ENCODE measurements at regions not wholly inside any gene's neighbourhood (a gene's known extent, or its start where the extent isn't known, plus 50 kb on each side); places are given as distances from the start of the nearest gene placed in this dataset.
"Not testable (repeated sequence)": the region's sequence is repeated elsewhere in the genome, so short reads cannot be mapped to it uniquely, and the experiment has no call there.

- no peak for DNase-seq (ENCODE audit: low read depth)
Measured at GRCh38 chr14:76699939-76700590, 61.2 kb upstream of the VASH1 start.

DNA sequence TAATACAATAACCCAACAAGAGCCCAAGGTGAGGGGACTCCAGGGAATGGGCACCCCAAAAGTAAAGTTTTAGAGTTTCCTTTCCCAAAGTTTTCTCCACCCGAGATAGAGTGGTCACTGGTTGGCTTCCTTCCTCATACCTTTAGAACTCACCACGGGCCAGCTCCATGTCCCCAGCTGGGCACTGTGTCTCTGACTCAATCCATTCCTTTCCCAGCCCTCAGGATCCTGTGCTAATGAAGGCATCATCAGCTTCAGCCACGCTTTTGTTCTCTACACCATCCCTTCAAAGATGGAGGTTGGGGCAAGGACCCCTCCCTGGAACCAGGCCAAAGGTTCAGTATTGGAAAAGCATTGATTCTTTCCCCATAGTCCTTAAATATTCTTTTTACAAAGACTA is 59.8 kb upstream of the VASH1 start:
- DNase-seq (ENCODE audit: low read depth), result no peak

DNA sequence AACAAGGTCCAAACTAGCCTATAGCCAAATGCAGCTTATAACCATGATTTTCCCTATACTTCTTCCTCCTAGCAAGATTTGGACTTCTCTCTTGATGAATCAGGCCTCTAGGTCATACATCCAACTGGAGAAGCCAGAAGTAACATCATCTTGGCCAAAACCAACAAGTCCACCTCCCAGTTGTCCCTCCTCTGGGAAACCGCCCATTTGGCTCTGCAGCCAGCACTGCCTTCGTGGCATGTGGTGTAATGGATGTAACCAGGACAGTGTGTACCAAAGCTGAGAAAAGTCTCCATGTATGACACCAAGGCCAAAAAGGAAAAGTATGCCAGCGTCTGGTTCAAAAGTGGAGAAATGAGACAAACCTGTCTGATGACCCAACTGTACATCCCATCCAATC is 59.3 kb upstream of the VASH1 start:
- DNase-seq (ENCODE audit: low read depth), result peak; percentile 83

- no peak for DNase-seq (ENCODE audit: low read depth)
Measured at GRCh38 chr14:76705214-76705613, 56.1 kb upstream of the VASH1 start.

DNA sequence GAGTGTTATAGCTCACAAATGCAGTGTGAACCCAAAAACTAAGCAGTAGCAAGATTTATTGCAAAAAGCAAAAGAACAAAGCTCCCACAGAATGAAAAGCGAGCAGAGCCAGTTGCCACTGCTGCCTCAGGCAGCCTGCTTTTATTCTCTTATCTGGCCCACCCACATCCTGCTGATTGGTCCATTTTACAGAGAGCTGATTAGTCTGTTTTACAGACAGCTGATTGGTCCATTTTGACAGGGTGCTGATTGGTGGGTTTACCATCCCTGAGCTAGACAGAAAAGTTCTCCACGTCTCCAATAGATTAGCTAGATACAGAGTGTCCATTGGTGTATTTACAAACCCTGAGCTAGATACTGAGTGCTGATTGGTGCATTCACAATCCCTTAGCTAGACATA is 55.1 kb upstream of the VASH1 start:
- not testable (repeated sequence) for DNase-seq (ENCODE audit: low read depth)

DNA sequence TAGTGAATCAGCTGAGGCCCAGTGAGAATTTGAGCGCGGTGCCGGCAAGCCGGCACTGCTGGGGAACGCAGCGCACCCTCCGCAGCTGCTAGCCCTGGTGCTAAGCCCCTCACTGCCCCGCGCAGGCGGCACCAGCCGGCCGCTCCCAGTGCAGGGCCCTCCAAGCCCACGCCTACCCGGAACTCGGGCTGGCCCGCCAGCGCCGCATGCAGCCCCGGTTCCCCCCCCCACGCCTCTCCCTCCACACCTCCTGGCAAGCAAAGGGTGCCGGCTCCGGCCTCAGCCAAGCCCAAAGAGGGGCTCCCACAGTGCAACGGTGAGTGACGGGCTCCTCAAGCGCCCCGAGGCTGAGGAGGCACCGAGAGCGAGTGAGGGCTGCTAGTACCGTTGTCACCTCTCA is 54.5 kb upstream of the VASH1 start:
- no peak for DNase-seq (ENCODE audit: low read depth)

GRCh38 chr14:76708028-76708427 is 53.2 kb upstream of the VASH1 start:
- DNase-seq (ENCODE audit: low read depth), result no peak

GRCh38 chr14:76708771-76709170 is 52.5 kb upstream of the VASH1 start:
- DNase-seq (ENCODE audit: low read depth), result no peak

DNA sequence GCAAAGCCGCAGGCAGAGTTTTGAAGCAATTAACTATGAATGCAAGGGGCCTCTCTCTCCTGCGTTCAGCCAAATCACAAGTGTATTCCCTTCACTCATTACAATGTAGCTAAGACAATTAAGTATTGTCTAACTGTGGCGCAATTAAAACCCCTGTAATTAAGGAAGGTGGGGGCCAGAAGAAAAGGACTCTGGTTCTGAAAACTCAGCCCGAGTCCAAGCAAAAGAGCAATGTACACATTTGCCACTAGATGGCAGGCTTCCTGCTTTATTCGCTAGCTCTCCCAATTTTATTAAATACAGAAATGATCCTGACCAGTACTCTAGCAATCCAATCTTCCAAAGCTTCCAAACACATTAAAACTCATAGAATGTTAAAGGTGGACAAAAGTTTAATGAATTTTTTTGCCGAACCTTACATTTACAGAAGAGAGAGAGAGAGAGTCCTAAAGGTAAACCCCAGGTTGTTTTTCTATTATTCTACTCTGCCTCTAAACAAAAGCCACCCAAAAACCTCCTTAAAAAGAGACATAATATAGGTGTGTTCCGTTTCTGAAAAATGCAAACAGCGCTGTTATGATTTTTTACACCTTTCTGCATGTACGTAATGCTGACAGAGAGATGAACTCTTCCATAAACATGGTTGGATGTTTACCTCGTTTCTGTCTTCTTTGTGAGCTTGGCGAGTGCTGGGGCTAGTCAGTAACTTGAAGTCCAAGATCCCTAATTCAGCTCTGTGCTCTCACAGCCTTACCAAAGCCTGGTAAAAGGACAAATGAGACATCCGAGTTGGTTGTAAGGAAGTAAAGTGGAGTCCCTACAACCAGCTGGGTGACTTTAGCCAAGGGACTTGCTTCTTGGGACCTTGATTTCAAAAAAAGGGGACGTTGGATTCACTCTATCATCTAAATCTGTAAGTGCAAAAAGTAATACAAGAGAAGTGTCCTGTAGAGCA is 50.9 kb upstream of the VASH1 start:
- DNase-seq (ENCODE audit: low read depth), result no peak
